ENCODE measurements at regions not wholly inside any gene's neighbourhood (a gene's known extent, or its start where the extent isn't known, plus 50 kb on each side); places are given as distances from the start of the nearest gene placed in this dataset.

DNA sequence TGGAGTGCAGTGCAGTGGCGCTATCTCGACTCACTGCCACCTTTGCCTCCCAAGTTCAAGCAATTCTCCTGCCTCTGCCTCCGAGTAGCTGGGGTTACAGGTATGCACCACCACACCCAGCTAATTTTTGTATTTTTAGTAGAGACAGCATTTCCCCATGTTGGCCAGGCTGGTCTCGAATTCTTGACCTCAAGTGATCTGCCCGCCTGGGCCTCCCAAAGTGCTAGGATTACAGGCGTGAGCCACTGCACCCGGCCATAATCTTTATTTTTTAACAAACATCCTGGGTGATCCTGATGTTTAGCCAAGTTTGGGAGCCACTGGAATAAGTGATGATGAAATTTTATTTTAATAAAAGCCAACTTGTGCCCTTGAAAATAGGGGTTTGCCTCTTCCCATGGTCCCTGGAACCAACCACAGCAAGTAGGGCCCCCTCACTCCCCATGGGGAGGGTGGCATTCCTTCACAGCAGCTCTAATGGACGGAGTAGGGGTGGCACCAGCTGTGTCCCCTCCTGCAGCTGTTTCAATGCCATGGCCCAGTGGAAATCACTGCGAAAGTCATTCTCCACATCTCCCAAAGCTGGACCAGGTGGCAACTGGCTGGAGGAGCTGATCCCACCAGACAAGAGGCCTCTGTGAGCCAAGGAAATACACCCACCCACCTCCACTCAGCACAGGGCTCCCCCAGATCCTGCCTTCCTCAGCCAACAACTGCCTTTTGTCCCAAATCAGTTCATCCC, 194.8 kb downstream of the ZFP36L2 start:
- no peak for DNase-seq (ENCODE audit: low read depth in 4 of 6, low spot score in 6 of 6)
- H3K4me1 ChIP-seq (ENCODE audit: control insufficient read depth, insufficient read depth, low read length), result peaks cover 39% of the 10 kb centered on the region
- H3K27ac ChIP-seq (ENCODE audit: low read depth, low read length), result peak overlapping the region; percentile 75
- no peaks in the 10 kb centered on the region for H3K27me3 ChIP-seq (ENCODE audit: control insufficient read depth, insufficient read depth, low read length)
- WGBS (ENCODE audit: insufficient coverage), result 90% methylated on average over 4 of the region's 9 CpGs
- no peak overlapping the region for H3K4me3 ChIP-seq (ENCODE audit: low read depth, low read length)
- H3K36me3 ChIP-seq (ENCODE audit: control insufficient read depth, insufficient read depth, low read length), result no peaks in the 10 kb centered on the region
- H3K9me3 ChIP-seq (ENCODE audit: control insufficient read depth, insufficient read depth, low read length), result no peaks in the 10 kb centered on the region

GRCh38 chr2:43030551-43031307, 195.7 kb downstream of the ZFP36L2 start:
- Histone ChIP-seq H3K27ac (ENCODE audit: low read depth, low read length) (no peak overlapping the region), H3K9me3 (ENCODE audit: control insufficient read depth, insufficient read depth, low read length) (no peaks in the 10 kb centered on the region), H3K4me3 (ENCODE audit: low read depth, low read length) (no peak overlapping the region), H3K36me3 (ENCODE audit: control insufficient read depth, insufficient read depth, low read length) (no peaks in the 10 kb centered on the region), H3K27me3 (ENCODE audit: control insufficient read depth, insufficient read depth, low read length) (no peaks in the 10 kb centered on the region), H3K4me1 (ENCODE audit: control insufficient read depth, insufficient read depth, low read length) (peaks cover 44% of the 10 kb centered on the region)
- no peak for DNase-seq (ENCODE audit: low read depth in 4 of 6, low spot score in 6 of 6)
- WGBS (ENCODE audit: insufficient coverage), result 80% methylated on average over 9 of the region's 10 CpGs

GRCh38 chr2:43029186-43029585, 197.2 kb downstream of the ZFP36L2 start:
- Histone ChIP-seq H3K4me1 (ENCODE audit: control insufficient read depth, insufficient read depth, low read length) (peaks cover 59% of the 10 kb centered on the region), H3K36me3 (ENCODE audit: control insufficient read depth, insufficient read depth, low read length) (no peaks in the 10 kb centered on the region), H3K9me3 (ENCODE audit: control insufficient read depth, insufficient read depth, low read length) (no peaks in the 10 kb centered on the region), H3K27ac (ENCODE audit: low read depth, low read length) (no peak overlapping the region), H3K27me3 (ENCODE audit: control insufficient read depth, insufficient read depth, low read length) (no peaks in the 10 kb centered on the region), H3K4me3 (ENCODE audit: low read depth, low read length) (no peak overlapping the region)
- 100% methylated on average over 1 of the region's 3 CpGs for WGBS (ENCODE audit: insufficient coverage)
- no peak for DNase-seq (ENCODE audit: low read depth in 4 of 6, low spot score in 6 of 6)

DNA sequence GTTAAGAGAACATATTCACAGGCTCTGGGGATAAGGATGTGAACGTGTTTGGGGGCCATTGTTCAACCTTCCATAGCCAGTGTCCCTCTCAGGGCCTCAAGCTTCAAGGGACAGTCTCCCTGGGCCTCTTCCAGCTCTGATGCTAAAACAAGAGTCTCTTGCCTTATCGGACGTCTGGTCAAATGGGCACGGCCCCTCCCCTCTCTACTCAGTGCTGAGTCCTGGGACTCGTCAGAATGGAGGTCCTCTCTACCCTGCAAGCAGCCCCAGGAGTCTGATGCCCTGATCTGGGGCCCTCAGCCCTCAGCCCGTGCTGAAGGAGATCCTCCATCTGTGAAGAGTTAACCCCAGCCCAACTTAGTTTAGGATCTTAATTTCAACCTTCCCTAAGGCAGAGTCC, 198.2 kb downstream of the ZFP36L2 start:
- 59% methylated on average over 5 of the region's 6 CpGs for WGBS (ENCODE audit: insufficient coverage)
- H3K36me3 ChIP-seq (ENCODE audit: control insufficient read depth, insufficient read depth, low read length), result no peaks in the 10 kb centered on the region

DNA sequence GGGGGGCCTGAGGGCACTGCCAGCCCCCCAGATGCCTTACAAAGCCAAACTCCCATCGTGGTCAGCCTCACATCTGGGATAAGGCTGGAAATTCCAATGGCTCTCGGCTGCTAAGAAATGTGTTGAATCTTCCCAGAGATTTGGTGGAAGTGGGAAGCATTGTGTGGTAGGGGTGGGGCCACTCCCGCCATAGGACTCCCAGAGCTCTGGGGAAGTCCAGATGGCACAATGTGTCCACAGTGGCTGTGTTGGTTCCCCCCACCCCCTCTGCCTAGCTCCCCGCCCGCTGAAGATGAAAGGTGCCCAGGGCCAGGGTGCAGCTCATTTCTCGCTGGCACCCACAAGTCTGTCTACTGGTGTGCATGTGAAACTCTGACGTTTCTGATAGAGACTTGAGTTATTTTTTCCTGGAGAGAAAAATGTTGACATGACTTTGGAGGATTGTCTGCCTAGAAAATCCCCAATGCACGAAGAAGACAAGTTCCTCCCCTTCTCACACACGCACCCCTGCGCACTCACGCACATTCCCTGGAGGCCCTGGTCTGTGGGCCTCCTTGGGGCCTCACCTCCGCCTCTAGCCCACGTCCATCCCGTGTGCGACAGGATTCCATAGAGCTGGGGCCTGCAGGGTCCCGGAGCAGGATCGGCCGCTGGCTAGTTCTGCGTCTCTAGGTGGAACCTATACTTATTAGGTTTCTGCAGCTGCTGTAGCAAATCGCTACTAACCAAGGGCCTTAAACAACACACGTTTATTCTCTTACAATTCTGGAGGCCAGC, 199.1 kb downstream of the ZFP36L2 start:
- no peak overlapping the region for H3K27ac ChIP-seq (ENCODE audit: low read depth, low read length)
- no peaks in the 10 kb centered on the region for H3K9me3 ChIP-seq (ENCODE audit: control insufficient read depth, insufficient read depth, low read length)
- peaks cover 57% of the 10 kb centered on the region for H3K4me1 ChIP-seq (ENCODE audit: control insufficient read depth, insufficient read depth, low read length)
- DNase-seq (ENCODE audit: low read depth in 4 of 6, low spot score in 6 of 6), result no peak
- no peaks in the 10 kb centered on the region for H3K36me3 ChIP-seq (ENCODE audit: control insufficient read depth, insufficient read depth, low read length)
- H3K27me3 ChIP-seq (ENCODE audit: control insufficient read depth, insufficient read depth, low read length), result no peaks in the 10 kb centered on the region
- no peak overlapping the region for H3K4me3 ChIP-seq (ENCODE audit: low read depth, low read length)
- WGBS (ENCODE audit: insufficient coverage), result 86% methylated on average over 17 of the region's 21 CpGs

More for the DNA sequence above, 198.2 kb downstream of the ZFP36L2 start:
- no peaks in the 10 kb centered on the region for H3K27me3 ChIP-seq (ENCODE audit: control insufficient read depth, insufficient read depth, low read length)
- peaks cover 62% of the 10 kb centered on the region for H3K4me1 ChIP-seq (ENCODE audit: control insufficient read depth, insufficient read depth, low read length)
- H3K27ac ChIP-seq (ENCODE audit: low read depth, low read length), result no peak overlapping the region
- no peaks in the 10 kb centered on the region for H3K9me3 ChIP-seq (ENCODE audit: control insufficient read depth, insufficient read depth, low read length)
- DNase-seq (ENCODE audit: low read depth in 4 of 6, low spot score in 6 of 6), result no peak
- H3K4me3 ChIP-seq (ENCODE audit: low read depth, low read length), result no peak overlapping the region

- peaks cover 2% of the 10 kb centered on the region for H3K9me3 ChIP-seq (ENCODE audit: control insufficient read depth, insufficient read depth, low read length)
- no peaks in the 10 kb centered on the region for H3K36me3 ChIP-seq (ENCODE audit: control insufficient read depth, insufficient read depth, low read length)
- no peak overlapping the region for H3K4me3 ChIP-seq (ENCODE audit: low read depth, low read length)
- 87% methylated on average over 17 of the region's 17 CpGs for WGBS (ENCODE audit: insufficient coverage)
- H3K27me3 ChIP-seq (ENCODE audit: control insufficient read depth, insufficient read depth, low read length), result no peaks in the 10 kb centered on the region
- DNase-seq (ENCODE audit: low read depth in 4 of 6, low spot score in 6 of 6), result no peak
- no peak overlapping the region for H3K27ac ChIP-seq (ENCODE audit: low read depth, low read length)
- H3K4me1 ChIP-seq (ENCODE audit: control insufficient read depth, insufficient read depth, low read length), result peaks cover 57% of the 10 kb centered on the region
Measured at GRCh38 chr2:43026426-43027096, 199.8 kb downstream of the ZFP36L2 start.

- H3K27ac ChIP-seq (ENCODE audit: low read depth, low read length), result peak overlapping the region; percentile 29
Measured at GRCh38 chr2:43025709-43026295, 200.6 kb downstream of the ZFP36L2 start.

GRCh38 chr2:43024515-43025011, 201.8 kb downstream of the ZFP36L2 start:
- 54% methylated on average over 6 of the region's 9 CpGs for WGBS (ENCODE audit: insufficient coverage)
- peak in 2 of 6 donors; percentile 72 to 79 for DNase-seq (ENCODE audit: low read depth in 4 of 6, low spot score in 6 of 6)
- H3K27me3 ChIP-seq (ENCODE audit: control insufficient read depth, insufficient read depth, low read length), result no peaks in the 10 kb centered on the region
- peak overlapping the region; percentile 29 for H3K27ac ChIP-seq (ENCODE audit: low read depth, low read length)
- peaks cover 51% of the 10 kb centered on the region for H3K4me1 ChIP-seq (ENCODE audit: control insufficient read depth, insufficient read depth, low read length)
- H3K9me3 ChIP-seq (ENCODE audit: control insufficient read depth, insufficient read depth, low read length), result peaks cover 6% of the 10 kb centered on the region
- no peak overlapping the region for H3K4me3 ChIP-seq (ENCODE audit: low read depth, low read length)
- no peaks in the 10 kb centered on the region for H3K36me3 ChIP-seq (ENCODE audit: control insufficient read depth, insufficient read depth, low read length)

More at GRCh38 chr2:43025709-43026295, 200.6 kb downstream of the ZFP36L2 start:
- Histone ChIP-seq H3K9me3 (ENCODE audit: control insufficient read depth, insufficient read depth, low read length) (peaks cover 2% of the 10 kb centered on the region), H3K4me3 (ENCODE audit: low read depth, low read length) (no peak overlapping the region), H3K27me3 (ENCODE audit: control insufficient read depth, insufficient read depth, low read length) (no peaks in the 10 kb centered on the region), H3K4me1 (ENCODE audit: control insufficient read depth, insufficient read depth, low read length) (peaks cover 55% of the 10 kb centered on the region), H3K36me3 (ENCODE audit: control insufficient read depth, insufficient read depth, low read length) (no peaks in the 10 kb centered on the region)
- WGBS (ENCODE audit: insufficient coverage), result 87% methylated on average over 4 of the region's 5 CpGs
- no peak for DNase-seq (ENCODE audit: low read depth in 4 of 6, low spot score in 6 of 6)

All from spinal cord (tissue), 9 donors.